ENCODE measurements at regions not wholly inside any gene's neighbourhood (a gene's known extent, or its start where the extent isn't known, plus 50 kb on each side); places are given as distances from the start of the nearest gene placed in this dataset.

GRCh38 chr2:19754907-19755306, 146.9 kb downstream of the TTC32 start:
- TF ChIP-seq GATA3 (IDR thresholded peaks at IDR 0.05; ENCODE audit: low read depth, low read length) (no peak), GATA2 (IDR thresholded peaks at IDR 0.05; ENCODE audit: low read depth, low read length) (no peak)

- TF ChIP-seq GATA2 (IDR thresholded peaks at IDR 0.05; ENCODE audit: low read depth, low read length) (no peak), GATA3 (IDR thresholded peaks at IDR 0.05; ENCODE audit: low read depth, low read length) (no peak)
Observed at GRCh38 chr2:19753818-19754217, 148.0 kb downstream of the TTC32 start.

- TF ChIP-seq GATA2 (IDR thresholded peaks at IDR 0.05; ENCODE audit: low read depth, low read length) (no peak), GATA3 (IDR thresholded peaks at IDR 0.05; ENCODE audit: low read depth, low read length) (no peak)
Observed at GRCh38 chr2:19753314-19753713, 148.5 kb downstream of the TTC32 start.

GRCh38 chr2:19752500-19752899, 149.3 kb downstream of the TTC32 start:
- no peak for TF ChIP-seq GATA3 (IDR thresholded peaks at IDR 0.05; ENCODE audit: low read depth, low read length)
- TF ChIP-seq GATA2 (IDR thresholded peaks at IDR 0.05; ENCODE audit: low read depth, low read length): no peak

GRCh38 chr2:19751631-19752030, 150.2 kb downstream of the TTC32 start:
- TF ChIP-seq GATA3 (IDR thresholded peaks at IDR 0.05; ENCODE audit: low read depth, low read length) (no peak), GATA2 (IDR thresholded peaks at IDR 0.05; ENCODE audit: low read depth, low read length) (no peak)

- TF ChIP-seq GATA3 (IDR thresholded peaks at IDR 0.05; ENCODE audit: low read depth, low read length) (no peak), GATA2 (IDR thresholded peaks at IDR 0.05; ENCODE audit: low read depth, low read length) (no peak)
Observed at GRCh38 chr2:19750136-19750535, 151.6 kb downstream of the TTC32 start.

- TF ChIP-seq GATA2 (IDR thresholded peaks at IDR 0.05; ENCODE audit: low read depth, low read length) (no peak), GATA3 (IDR thresholded peaks at IDR 0.05; ENCODE audit: low read depth, low read length) (no peak)
Observed at GRCh38 chr2:19749507-19749836, 152.3 kb downstream of the TTC32 start.

GRCh38 chr2:19748711-19749506, 152.9 kb downstream of the TTC32 start:
- TF ChIP-seq GATA3 (IDR thresholded peaks at IDR 0.05; ENCODE audit: low read depth, low read length): no peak
- TF ChIP-seq GATA2 (IDR thresholded peaks at IDR 0.05; ENCODE audit: low read depth, low read length): no peak

- no peak for TF ChIP-seq GATA3 (IDR thresholded peaks at IDR 0.05; ENCODE audit: low read depth, low read length)
- no peak for TF ChIP-seq GATA2 (IDR thresholded peaks at IDR 0.05; ENCODE audit: low read depth, low read length)
Observed at GRCh38 chr2:19748073-19748375, 153.8 kb downstream of the TTC32 start.

GRCh38 chr2:19747310-19748072, 154.3 kb downstream of the TTC32 start:
- no peak for TF ChIP-seq GATA2 (IDR thresholded peaks at IDR 0.05; ENCODE audit: low read depth, low read length)
- TF ChIP-seq GATA3 (IDR thresholded peaks at IDR 0.05; ENCODE audit: low read depth, low read length): no peak

GRCh38 chr2:19746611-19747309, 155.0 kb downstream of the TTC32 start:
- TF ChIP-seq GATA3 (IDR thresholded peaks at IDR 0.05; ENCODE audit: low read depth, low read length): no peak

GRCh38 chr2:19746137-19746600, 155.6 kb downstream of the TTC32 start:
- TF ChIP-seq GATA3 (IDR thresholded peaks at IDR 0.05; ENCODE audit: low read depth, low read length) (no peak), GATA2 (IDR thresholded peaks at IDR 0.05; ENCODE audit: low read depth, low read length) (no peak)

GRCh38 chr2:19745318-19746136, 156.3 kb downstream of the TTC32 start:
- TF ChIP-seq GATA2 (IDR thresholded peaks at IDR 0.05; ENCODE audit: low read depth, low read length) (no peak), GATA3 (IDR thresholded peaks at IDR 0.05; ENCODE audit: low read depth, low read length) (no peak)
